K562 (cell line): ENCODE measurements at regions not wholly inside any gene's neighbourhood (a gene's known extent, or its start where the extent isn't known, plus 50 kb on each side); places are given as distances from the start of the nearest gene placed in this dataset.

Experiments
- ATAC-seq: fragments of 200-7000 bp; cut with Tn5 transposase; 3 replicates; pipeline ENCODE4 v1.9.1; 2020; ENCODE audit warnings: moderate library complexity
- BruUV-seq: library from RNA; stranded (reverse); fragments of 400-500 nt; replicated peaks from 2 replicates; lab custom pipeline; 2021; lab: Mats Ljungman, UMichigan
- CTCF ChIA-PET: fragments of 300-600 bp; formaldehyde crosslinking; extraction: SDS; loops from one replicate; lab custom pipeline; 2021; ENCODE audit warnings: low intra/inter-chr PET ratio; lab: Yijun Ruan, JAX
- POLR2A ChIA-PET: fragments of 300-600, 350-650 bp; sonication (Branson Sonifier 250); formaldehyde crosslinking; extraction: SDS; loops from one replicate; lab custom pipeline; 2021; ENCODE audit warnings: antibody characterized with exemption, inconsistent platforms; lab: Yijun Ruan, JAX
- DNase-seq, 4 experiments: peaks; one replicate each; pipeline versions ENCODE4 v3.0.0 to v3.0.0-alpha.2; 2011 to 2018; ENCODE audit warnings: low spot score in 3 of 4, mixed read lengths in 3 of 4; ENCODE audit errors: extremely low read depth in 1 of 4
- FAIRE-seq: peaks from 2 replicates; lab custom pipeline; 2011; peaks lifted over from hg19 to GRCh38; lab: Jason Lieb, UNC
- H2AFZ ChIP-seq: 2 replicates; pipeline ENCODE4 v1.6.0; 2011; ENCODE audit warnings: low read depth, low read length, control low read depth, inconsistent platforms
- H3K27ac ChIP-seq: fragments of 200-600 bp; 3 replicates; pipeline ENCODE4 v1.8.0; 2011; ENCODE audit warnings: low read depth, mild to moderate bottlenecking, control low read depth, inconsistent platforms, low read length, moderate library complexity, mixed read lengths; ENCODE audit errors: extremely low read depth
- H3K27me3 ChIP-seq, 2 experiments: fragments of 300-600 bp in 1 of 2; 2 replicates in 1 of 2; 3 replicates in 1 of 2; pipeline versions ENCODE4 v1.6.0 to v1.8.0; 2011; ENCODE audit warnings: inconsistent platforms in 2 of 2, low read length in 2 of 2, mild to moderate bottlenecking in 1 of 2, mixed read lengths in 1 of 2, moderate library complexity in 1 of 2; ENCODE audit not compliant: control insufficient read depth in 2 of 2, insufficient read depth in 2 of 2
- H3K36me3 ChIP-seq: fragments of 300-600 bp; 3 replicates; pipeline ENCODE4 v1.8.0; 2011; ENCODE audit warnings: mild to moderate bottlenecking, low read length, inconsistent platforms; ENCODE audit not compliant: control insufficient read depth, insufficient read depth
- H3K4me1 ChIP-seq, 2 experiments: fragments of 200-600 bp in 1 of 2; replicated peaks in 1 of 2; 2 replicates in 1 of 2; 3 replicates in 1 of 2; pipeline versions ENCODE4 v1.5.1 to v1.8.0; 2011; ENCODE audit warnings: inconsistent platforms in 2 of 2, low read length in 2 of 2, mild to moderate bottlenecking in 1 of 2, mixed read lengths in 1 of 2, moderate library complexity in 1 of 2; ENCODE audit not compliant: control insufficient read depth in 2 of 2, insufficient read depth in 2 of 2
- H3K4me2 ChIP-seq: 2 replicates; pipeline ENCODE4 v1.6.1; 2011; ENCODE audit warnings: low read length, control low read depth, inconsistent platforms, mixed read lengths; ENCODE audit not compliant: insufficient read depth
- H3K4me3 ChIP-seq: fragments of 200-600 bp; sonication (generic), shearing (Covaris generic); 2 replicates; pipeline ENCODE4 v1.5.1; 2016; ENCODE audit warnings: control low read depth, inconsistent platforms
- H3K79me2 ChIP-seq: fragments of 200-600 bp; 3 replicates; pipeline ENCODE4 v1.8.0; 2011; ENCODE audit warnings: low read length, inconsistent platforms; ENCODE audit not compliant: control insufficient read depth, insufficient read depth
- H3K9ac ChIP-seq, 2 experiments: 2 replicates each; pipeline versions ENCODE4 v1.6.0 to v1.6.1; 2011; ENCODE audit warnings: low read depth in 2 of 2, low read length in 2 of 2, control low read depth in 1 of 2, inconsistent platforms in 1 of 2, mild to moderate bottlenecking in 1 of 2, mixed read lengths in 1 of 2; ENCODE audit not compliant: insufficient read depth in 1 of 2
- H3K9me1 ChIP-seq: one replicate; pipeline ENCODE4 v1.6.0; 2011; ENCODE audit warnings: inconsistent platforms, mild to moderate bottlenecking, low read length, moderate library complexity; ENCODE audit not compliant: control insufficient read depth, insufficient read depth
- H3K9me3 ChIP-seq: replicated peaks from 2 replicates; pipeline ENCODE4 v1.5.1; 2011; ENCODE audit warnings: low read depth, low read length, inconsistent platforms; ENCODE audit not compliant: control insufficient read depth, insufficient read depth
- H4K20me1 ChIP-seq: replicated peaks from 2 replicates; pipeline ENCODE4 v1.6.1; 2011; ENCODE audit warnings: low read length, inconsistent platforms, mixed read lengths; ENCODE audit not compliant: control insufficient read depth, insufficient read depth
- CTCF ChIP-seq, 3 experiments: IDR thresholded peaks in 2 of 3; conservative IDR thresholded peaks in 1 of 3; 2 replicates each; pipeline ENCODE4 v1.5.1; 2011 to 2012; ENCODE audit warnings: low read length in 3 of 3, mild to moderate bottlenecking in 3 of 3, control low read depth in 2 of 3, improper control_type of control experiment in 1 of 3, inconsistent platforms in 1 of 3, low read depth in 1 of 3, mixed read lengths in 1 of 3, moderate library complexity in 1 of 3; ENCODE audit not compliant: insufficient read depth in 2 of 3
- DLX4 ChIP-seq: fragments of 250-450 bp; sonication (Bioruptor Pico); IDR thresholded peaks from 2 replicates; pipeline ENCODE4 v1.6.1; 2021; ENCODE audit warnings: mild to moderate bottlenecking
- FUS ChIP-seq: fragments of 200-400 bp; formaldehyde crosslinking; optimal IDR thresholded peaks from 2 replicates; pipeline ENCODE3; 2017; ENCODE audit warnings: low read depth, low read length
- MTA3 ChIP-seq: fragments of 450-650 bp; formaldehyde crosslinking; IDR thresholded peaks from 2 replicates; pipeline ENCODE4 v1.6.1; 2017; ENCODE audit warnings: mild to moderate bottlenecking, borderline replicate concordance
- MYNN ChIP-seq, 2 experiments: sonication (generic); formaldehyde crosslinking in 1 of 2; IDR thresholded peaks; 2 replicates each; pipeline versions ENCODE4 v1.5.0 to v1.6.1; 2016 to 2020; ENCODE audit warnings: antibody characterized with exemption in 1 of 2, missing genetic modification reagents in 1 of 2
- ZKSCAN8 ChIP-seq: fragments of 200-800 bp; sonication (Bioruptor generic); IDR thresholded peaks from 2 replicates; pipeline ENCODE4 v1.6.1; 2016; ENCODE audit warnings: missing genetic modification characterization, missing compliant biosample characterization
- ZNF140 ChIP-seq: fragments of 250-450 bp; sonication (Bioruptor Pico); IDR thresholded peaks from 2 replicates; pipeline ENCODE4 v1.8.0; 2021; ENCODE audit warnings: moderate library complexity, mild to moderate bottlenecking, inconsistent platforms
- WGBS: fragments of 100-300 bp; shearing (Covaris generic); methylation state at CpG from one replicate; pipeline ENCODE4 v1.1.6; 2016; ENCODE audit warnings: low coverage, mixed read lengths; ENCODE audit not compliant: insufficient coverage; ENCODE audit errors: missing lambda C conversion rate; 5-methylcytosine and 5-hydroxymethylcytosine counted together
- in situ Hi-C: fragments of 300-500 bp; cut with MboI; formaldehyde crosslinking; loops from 4 replicates; pipeline ENCODE4 v1.15.0; 2018; ENCODE audit warnings: inconsistent platforms, mixed read lengths
- intact Hi-C: fragments of 100-400 bp; cut with micrococcal nuclease; formaldehyde crosslinking; loops from 2 replicates; pipeline ENCODE4 v1.14.2; 2022
- TF ChIP-seq, protein P1 (sequence below): IDR thresholded peaks from 2 replicates; pipeline ENCODE4 v1.6.1; 2016; ENCODE audit warnings: missing genetic modification characterization, missing compliant biosample characterization

GRCh38 chr1:30337324-30337620, 386.1 kb downstream of the MATN1 start:
- BruUV-seq: no TSS peak
- no peak overlapping the region for H3K4me3 ChIP-seq
- H3K27ac ChIP-seq: no peak overlapping the region
- no peaks in the 10 kb centered on the region for H3K79me2 ChIP-seq
- peaks cover 2% of the 10 kb centered on the region for H3K9me1 ChIP-seq
- no peak overlapping the region for H3K4me2 ChIP-seq
- H4K20me1 ChIP-seq: no peaks in the 10 kb centered on the region
- H3K4me1 ChIP-seq: no peaks in the 10 kb centered on the region
- H2AFZ ChIP-seq: no peak overlapping the region
- FAIRE-seq (no peak), ATAC-seq (no peak), DNase-seq (no peak)
- no peak overlapping the region for H3K9ac ChIP-seq
- in situ Hi-C loops: no loop called here
- H3K9me3 ChIP-seq: no peaks in the 10 kb centered on the region
- H3K27me3 ChIP-seq: peaks cover 0 to 1% of the 10 kb centered on the region in 2 experiments; a peak in 2 of 5 replicates
- TF ChIP-seq MYNN (IDR thresholded peaks at IDR 0.05) (no peak), MYNN (CRISPR knock-in tag; IDR thresholded peaks at IDR 0.05) (no peak), CTCF (IDR thresholded peaks at IDR 0.05 in 2 of 3, conservative IDR thresholded peaks at IDR 0.05 in 1 of 3; ENCODE audit: insufficient read depth in 2 of 3, low read depth in 1 of 3, low read length in 3 of 3) (no peak), FUS (no peak), ZNF140 (CRISPR knock-in tag) (no peak), ZKSCAN8 (no peak), DLX4 (CRISPR knock-in tag) (no peak), MTA3 (no peak)
- TF ChIP-seq, protein P1, sequence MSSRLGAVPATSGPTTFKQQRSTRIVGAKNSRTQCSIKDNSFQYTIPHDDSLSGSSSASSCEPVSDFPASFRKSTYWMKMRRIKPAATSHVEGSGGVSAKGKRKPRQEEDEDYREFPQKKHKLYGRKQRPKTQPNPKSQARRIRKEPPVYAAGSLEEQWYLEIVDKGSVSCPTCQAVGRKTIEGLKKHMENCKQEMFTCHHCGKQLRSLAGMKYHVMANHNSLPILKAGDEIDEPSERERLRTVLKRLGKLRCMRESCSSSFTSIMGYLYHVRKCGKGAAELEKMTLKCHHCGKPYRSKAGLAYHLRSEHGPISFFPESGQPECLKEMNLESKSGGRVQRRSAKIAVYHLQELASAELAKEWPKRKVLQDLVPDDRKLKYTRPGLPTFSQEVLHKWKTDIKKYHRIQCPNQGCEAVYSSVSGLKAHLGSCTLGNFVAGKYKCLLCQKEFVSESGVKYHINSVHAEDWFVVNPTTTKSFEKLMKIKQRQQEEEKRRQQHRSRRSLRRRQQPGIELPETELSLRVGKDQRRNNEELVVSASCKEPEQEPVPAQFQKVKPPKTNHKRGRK (tag): no peak
- POLR2A ChIA-PET: no interaction called here
- 7% methylated on average over 3 of the region's 3 CpGs for WGBS
- intact Hi-C loops: no loop called here
- CTCF ChIA-PET: no interaction called here
- no peaks in the 10 kb centered on the region for H3K36me3 ChIP-seq
